Stromal cell of bone marrow (primary cell): ENCODE measurements at regions not wholly inside any gene's neighbourhood (a gene's known extent, or its start where the extent isn't known, plus 50 kb on each side); places are given as distances from the start of the nearest gene placed in this dataset.

Source experiments
- DNase-seq: peaks from one replicate; pipeline ENCODE4 v3.0.0-alpha.2; 2012; ENCODE audit warnings: low read depth

DNA sequence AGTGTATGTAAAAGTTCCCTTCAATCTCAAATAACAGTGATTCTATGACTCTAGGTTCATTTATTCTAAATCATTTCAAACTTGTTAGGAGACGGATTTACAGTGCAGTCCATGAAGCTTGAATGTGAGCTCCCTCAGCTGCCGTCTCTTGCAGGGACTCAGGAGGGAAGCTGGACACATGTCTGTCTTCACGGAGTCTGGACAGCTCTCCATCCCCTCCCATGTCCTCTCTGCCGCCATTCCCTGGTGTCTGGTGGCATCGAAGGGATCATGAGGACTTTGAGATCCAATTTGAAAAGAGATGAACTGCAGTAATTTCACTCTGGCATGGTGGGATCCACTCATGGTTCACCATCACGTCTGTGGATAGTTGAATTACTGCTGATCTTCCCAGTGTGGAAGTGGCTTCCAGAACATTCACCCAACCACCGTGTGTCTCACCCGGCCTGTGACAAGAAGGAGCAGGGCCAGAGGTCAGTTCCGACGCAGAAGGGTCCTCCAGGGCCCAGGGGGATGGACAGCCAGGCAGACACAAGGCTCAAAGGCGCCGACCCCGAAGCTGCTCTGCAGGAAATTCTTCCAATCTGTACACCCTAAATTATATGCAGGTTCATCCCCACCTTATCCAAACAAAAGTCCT, 370.1 kb downstream of the THBS2 start:
- DNase-seq: no peak

DNA sequence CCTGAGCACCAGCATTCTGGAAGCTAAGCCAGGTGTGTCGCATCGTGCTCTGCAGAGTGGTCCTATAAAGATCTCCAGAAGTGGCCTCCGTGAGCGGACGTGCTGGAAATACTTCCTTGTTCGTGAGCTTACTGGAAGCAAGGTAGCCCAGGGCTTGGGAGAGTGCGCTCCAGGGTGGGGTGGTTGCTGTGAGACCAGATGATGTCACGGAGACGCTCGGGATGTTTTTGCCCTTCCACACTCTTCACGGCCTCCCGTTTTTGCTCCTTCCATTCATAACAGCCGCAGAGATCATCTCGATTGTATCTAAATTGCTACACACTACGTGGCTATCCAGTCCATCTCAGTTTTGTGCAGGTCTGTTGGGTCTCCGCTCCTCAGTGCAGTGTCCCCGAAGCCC, 373.4 kb downstream of the THBS2 start:
- no peak for DNase-seq

DNA sequence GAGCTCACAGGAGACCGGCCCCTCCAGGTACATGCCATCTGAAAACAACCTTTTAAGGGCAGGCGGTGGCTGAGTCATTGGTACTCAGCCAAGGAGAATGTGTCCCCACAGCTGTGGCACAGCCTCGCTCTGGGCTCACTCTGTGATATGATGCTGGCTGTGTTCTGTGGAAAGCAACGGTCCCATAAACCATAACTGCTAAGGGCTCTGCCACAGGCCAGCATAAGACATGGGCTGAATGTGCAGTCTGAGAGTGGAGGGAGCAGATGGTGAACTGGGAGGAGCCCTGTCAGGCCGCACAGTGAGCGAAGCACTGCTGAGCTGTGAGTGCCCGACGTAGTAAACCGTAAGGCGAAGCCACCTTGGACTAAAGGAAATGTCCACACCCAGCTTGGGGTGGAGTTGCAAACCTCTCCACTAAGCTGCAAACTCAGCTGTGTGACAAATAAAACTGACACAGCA, 375.8 kb downstream of the THBS2 start:
- DNase-seq: no peak

DNA sequence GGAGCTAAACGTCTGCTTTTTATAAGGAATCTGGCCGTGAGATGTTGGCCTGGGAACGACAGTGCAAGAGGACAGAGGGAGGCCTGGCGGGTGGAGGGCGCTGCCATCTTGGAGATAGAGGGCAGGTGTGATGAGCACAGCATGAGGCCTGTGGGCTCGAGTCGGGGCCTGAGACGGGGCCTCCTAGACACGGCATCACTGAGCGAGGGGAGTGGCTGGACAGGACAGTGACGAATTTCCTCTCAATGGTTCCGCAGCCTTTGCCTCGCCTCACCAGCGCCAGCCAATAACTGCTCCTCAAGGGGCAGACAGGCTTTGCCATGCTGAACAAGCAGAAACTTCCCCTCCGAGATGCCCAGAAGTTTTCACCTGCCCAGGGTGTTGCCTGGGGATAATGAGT, 376.7 kb downstream of the THBS2 start:
- no peak for DNase-seq

DNA sequence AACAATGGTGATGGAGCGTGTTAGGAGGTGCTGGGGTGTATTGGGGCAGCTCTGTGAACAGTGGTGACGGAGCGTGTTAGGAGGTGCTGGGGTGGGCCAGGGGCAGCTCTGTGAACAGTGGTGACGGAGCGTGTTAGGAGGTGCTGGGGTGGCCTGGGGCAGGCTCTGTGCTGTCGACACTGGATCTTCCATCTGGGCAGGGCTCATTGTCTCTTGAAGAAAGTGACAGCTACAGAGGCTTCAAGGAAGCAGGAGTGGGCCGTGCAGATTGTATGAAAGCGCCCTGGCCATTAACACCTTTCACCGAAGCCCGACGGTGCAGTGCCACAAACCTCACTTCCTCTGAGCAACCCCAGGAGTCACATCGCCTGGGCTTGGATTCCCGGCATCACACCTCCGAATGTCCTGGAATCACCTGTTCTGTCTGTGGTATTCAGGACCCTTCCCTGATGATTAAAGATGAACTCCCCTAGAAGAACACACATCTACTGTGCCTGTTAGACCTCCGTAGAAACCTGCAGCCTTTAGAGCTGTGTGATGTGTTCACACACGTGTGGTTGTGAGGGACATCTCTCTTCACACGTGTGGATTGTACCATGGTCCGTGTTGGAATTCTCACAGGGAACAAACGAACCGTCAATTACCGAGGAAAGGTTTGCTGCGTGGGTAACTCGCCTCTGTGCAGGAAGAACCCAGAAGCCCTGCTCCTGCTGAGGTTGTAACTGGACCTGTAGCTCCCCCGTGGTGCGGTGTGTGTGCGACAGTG, 377.7 kb downstream of the THBS2 start:
- DNase-seq: no peak

DNA sequence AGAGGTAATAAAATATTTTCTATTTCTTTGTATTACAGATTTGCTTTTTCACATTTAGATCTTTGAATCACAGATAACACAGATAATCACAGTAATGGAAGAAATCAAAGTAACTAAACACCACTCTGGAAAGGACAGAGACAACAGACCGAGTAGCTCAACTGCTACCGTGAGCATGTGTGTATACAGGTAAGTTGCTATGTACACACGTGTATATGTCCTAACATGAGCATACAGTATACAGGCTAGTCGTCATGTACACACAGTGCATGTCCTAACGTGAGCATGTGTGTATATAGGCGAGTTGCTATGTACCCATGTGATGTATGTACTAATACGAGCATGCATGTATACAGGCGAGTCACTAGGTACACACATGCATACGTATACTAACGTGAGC, 379.0 kb downstream of the THBS2 start:
- DNase-seq: no peak

DNA sequence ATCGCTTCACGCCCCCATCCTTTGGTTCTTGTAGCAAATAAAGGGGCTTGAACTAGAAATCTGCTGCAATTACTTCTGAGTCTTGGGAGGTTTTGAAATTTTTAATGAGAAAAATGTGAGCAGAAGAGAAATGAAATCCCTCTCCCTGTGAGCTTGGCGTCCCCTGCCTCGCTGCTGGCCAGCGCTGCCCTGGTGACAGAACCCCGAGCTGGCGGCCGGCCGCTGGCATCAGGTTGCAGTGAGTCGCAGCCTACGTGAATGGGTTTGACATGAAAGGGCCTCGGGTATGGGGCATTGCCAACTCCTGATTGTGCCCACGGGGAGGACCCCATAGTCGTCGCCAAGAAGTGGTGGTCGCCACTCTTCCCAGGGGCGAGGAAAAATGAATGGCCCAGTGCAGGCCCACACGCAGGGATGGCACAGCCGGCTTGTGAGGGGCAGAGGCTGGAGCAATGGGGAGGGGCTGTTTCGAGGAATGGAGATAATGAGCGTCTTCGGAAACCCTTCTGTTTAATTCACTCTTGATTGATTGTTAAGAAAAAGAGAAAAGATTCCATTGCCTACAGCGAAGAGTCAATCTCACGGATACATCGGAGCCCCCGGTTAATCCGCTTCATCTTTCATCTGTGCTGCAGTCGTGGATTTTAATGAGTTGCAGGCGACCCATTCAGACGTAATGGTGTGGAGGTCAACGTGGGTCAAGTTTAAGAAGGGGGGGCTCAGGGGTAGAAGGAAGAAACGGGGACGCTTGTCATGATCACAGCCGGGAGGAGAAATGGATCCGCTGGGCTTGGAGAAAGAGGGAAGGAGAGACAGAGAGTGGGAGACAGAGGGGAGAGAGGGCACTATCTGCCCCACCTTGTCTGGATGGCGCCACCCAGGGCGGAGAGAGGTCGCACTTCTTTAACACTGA, 380.1 kb downstream of the THBS2 start:
- DNase-seq: no peak

DNA sequence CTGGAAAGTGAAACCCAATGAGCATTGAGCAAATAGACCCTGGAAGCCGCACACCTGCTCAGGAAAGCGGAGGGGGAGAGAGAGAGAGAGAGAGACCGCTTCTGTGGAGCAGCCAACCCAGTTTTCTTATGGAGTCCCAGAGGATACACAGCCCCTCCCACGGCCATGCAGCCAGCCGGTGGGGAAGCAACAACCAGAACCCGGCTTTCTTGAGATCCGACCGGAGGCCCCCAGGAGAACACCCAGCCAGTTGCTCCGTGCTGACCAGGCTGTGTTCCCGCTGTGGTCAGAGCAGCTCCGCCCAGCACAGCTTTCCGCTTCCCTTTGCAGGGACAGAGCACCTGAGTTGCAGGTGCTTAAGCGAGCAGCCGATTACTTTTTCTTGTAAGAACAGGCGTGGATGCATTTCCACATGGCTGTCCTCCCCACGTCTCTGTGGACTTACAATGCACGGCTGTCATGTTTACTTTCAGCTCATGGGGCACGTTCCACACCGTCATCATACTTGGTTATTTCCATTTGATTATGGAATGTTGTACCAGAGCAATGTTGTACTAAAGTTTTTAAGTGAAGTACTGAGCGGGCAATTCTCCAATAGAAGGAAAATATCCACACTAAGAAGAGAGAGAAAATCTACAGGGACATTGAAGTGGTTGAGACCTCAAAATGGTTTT, 381.9 kb downstream of the THBS2 start:
- no peak for DNase-seq

DNA sequence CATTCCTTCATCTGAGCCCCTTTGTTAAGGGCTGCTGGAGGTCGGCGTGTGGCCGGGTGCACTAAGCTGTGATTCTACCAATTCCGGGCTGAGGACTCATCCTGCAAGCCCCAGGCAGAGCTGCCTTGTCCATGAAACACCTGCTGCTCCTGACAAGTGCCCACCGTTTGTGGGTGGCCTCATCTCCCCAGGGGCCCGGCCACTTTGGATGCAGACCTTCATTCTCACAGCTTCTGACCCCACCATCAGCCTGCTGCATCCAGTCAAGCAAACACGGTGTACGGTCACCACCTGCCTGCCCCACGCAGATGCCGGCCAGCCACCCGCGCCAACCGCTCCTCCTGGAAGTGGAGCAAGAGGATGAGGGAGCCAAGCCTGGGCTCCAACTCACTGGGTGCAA, 382.7 kb downstream of the THBS2 start:
- DNase-seq: no peak

DNA sequence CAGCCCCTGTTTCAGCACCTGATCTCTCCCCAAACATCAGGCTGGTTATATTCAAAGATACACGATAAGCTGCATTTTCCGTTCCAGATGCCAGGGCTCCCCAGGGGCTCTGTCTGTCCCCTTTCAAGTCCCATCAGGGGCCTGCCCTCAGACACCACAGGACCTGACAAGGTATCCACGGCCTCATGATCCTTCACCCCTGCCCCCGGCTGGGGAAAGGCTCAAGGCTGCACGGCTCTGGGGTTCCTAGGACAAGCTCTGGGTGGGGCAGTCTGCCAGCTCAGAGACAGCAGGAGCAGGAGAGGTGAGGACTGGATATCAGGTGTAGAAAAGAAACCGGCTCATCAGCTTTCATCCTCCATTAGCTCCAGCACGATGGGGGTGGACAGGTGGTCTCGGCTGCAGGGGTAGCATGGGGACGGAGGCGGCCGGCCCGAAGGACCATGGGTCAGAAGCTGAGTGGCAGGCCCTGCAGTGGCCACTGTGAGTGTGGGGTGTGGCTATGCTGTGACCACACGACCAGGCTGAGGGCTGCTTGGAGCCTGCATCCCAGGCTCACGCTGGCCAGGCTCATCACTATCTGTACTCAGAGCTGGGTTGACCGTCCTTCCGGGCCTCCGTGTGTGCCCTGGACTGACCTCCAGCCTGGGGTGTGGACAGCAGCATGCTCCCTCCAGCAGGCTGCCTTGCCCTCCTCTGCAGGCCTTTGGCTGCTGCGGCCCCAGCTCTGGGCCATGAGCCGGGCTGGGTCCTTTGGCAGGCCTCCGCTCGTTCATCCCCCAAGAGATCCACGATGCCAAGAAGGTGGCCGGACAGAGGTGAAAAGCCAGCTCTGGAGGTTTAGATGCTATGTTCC, 386.2 kb downstream of the THBS2 start:
- DNase-seq: no peak

DNA sequence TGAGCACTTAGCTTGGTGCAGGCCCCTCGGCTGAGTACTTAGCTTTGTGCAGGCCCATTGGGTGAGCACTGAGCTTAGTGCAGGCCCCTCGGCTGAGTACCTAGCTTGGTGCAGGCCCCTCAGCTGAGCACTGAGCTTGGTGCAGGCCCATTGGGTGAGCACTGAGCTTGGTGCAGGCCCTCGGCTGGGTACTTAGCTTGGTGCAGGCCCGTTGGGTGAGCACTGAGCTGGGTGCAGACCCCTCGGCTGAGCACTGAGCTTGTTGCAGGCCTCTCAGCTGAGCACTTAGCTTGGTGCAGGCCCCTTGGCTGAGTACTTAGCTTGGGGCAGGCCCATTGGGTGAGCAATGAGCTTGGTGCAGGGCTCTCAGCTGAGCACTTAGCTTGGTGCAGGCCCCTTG, 387.1 kb downstream of the THBS2 start:
- DNase-seq: no peak

DNA sequence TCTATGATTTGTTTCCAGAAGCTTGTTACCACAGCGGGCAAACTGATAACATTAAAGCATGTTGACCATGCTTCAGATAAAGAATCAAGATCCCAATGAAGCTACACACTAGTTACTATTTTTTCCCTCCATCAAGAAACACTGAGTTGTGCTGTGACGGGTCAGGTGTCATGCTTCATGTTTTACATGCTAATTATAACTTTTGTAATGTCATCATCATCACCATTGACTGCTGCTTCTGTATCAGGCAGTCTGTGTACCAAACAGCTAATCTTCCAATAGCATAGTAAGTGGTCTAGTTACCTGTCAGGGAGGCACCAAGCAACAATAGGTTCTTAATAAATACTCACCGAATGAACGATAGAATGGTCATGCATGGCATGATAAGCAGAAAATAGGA, 388.1 kb downstream of the THBS2 start:
- DNase-seq: no peak

DNA sequence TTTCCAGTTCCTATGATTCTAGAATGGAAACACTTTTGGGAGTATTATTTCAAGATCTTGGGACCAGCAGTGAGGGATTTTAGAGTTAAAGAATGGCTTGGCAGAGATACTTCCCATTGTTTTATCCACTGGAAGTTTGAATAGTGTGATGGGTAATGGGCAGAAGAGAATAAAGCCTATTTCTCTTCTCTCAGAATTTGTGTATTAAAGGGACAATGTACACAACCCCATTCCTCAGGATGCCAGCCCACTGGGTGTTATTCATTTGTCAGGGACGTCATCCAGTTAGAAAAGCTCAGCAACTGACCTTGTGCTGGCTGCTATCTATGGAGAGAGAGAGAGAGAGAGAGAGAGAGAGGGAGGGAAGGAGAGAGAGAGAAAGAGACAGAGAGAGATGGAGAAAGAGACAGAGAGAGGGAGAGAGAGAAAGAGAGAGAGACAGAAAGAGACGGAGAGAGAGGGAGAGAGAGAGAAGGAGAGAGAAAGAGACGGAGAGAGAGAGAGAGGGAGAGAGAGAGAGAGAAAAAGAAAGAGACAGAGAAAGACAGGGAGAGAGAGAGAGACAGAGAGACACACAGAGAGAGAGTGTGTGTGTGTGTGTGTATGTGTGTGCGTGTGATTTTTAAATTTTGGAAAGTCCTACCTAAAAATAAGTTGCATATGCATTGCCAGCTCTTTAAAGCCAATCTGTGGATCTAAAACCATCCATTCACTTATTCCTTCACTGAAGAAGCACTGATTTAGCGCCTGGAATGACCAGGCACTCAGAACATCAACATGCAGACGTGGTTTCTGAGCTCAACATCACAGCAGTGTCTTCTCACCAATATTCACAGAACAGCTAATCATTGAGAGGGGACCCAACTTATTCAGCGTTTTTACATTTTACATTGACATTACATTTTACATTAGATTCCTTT, 388.8 kb downstream of the THBS2 start:
- no peak for DNase-seq

DNA sequence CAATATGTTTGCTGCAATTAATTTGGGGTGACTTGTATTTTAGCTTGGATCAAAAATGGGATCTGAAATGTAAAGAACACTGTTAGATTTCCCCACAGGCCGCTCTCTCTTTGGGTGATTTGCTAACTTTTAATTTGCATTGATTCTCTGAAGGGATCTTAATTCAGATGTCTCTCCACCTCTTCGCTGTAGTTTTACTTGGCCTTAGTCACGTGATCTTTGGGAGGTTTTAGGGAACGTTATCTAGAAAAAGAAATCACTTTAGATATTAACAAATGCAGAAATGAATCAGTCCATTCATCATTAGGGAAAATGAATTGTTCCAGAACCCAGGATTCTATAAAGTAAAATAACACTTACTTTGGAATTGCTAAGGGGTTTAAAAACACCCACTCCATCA, 390.2 kb downstream of the THBS2 start:
- DNase-seq: no peak

DNA sequence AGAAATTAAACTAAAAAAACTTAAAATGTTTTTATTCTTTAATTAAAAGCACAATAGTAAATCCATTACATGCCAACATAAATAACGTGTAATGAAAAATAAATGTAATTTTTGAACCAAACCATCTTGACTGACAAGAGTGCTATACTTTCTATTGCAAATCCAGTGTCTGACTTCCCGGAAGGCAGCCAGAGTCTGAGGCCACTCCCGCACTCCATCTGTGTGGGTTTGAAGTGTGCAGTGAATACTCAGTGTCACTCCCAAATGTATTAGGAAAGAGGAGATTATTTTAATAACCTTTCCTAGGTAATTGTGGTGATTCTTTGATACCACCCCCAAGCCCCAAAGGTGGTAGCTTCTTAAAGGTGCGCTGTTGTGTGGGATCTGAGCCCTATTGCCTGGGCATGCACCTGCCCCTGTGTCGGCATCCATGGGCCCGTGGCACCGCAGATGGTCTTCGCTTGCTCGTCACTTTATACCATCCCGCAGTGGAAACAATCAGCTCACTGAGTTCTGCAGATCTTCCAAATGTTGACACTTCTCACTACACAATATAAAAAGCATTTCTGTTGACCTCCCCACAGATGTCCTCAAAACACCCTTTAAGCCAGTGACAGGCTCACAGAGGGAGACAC, 391.2 kb downstream of the THBS2 start:
- no peak for DNase-seq

DNA sequence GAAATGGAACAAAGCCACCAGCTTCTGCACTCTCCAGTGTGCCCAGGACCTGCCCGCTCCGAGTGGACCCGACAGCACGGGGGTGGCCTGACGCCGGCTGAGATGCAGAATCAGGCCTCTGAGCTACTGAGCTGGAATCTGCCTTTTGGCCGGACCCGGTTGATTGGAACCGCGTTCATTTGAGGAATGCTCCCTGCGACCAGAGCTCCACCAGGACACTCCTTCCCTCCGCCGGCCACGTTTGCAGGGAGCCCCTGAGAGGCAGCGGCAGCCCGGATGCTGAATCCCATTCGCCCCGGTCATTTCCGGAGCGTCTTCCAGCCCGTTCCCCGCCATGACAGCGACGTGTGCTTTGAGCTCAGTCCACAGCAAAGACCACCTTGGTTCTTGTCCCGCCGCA, 392.7 kb downstream of the THBS2 start:
- DNase-seq: no peak

DNA sequence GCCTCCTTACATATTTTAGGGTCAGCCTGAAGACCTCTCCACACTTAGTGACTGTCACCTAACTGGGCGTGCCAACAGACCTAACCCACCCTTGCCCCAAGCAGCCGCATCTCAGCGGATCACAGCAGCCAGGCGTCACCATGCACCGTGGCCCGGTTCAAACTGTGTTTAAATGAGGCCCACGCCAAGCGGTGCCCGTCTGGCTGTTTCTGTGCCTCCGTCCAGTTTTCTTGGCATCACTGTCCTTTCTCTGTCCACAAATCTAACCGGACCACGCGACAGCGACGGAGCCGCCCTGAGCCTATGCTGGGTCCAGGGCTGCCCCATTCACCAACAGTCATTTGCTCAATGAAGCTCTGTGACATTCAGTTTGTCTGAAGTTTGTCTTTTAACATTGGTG, 393.3 kb downstream of the THBS2 start:
- DNase-seq: no peak

DNA sequence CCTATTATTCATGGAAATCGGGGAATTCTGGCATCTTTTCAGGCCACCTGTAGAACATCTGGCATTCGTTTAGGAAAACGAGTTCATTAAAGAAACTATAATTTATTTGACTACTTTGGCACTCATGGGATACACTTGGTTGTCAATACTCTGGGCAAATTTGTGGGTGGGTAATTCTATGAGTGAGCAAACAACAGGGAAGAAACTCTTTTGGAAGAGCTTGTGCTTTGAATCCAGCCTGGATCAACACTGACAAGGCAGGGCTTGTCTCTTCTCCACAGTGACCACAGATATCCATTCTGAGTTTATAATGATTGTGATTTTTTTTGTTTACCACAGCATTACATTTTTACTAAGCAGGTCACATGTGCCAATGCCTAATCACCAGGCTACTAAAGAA, 394.7 kb downstream of the THBS2 start:
- DNase-seq: no peak

DNA sequence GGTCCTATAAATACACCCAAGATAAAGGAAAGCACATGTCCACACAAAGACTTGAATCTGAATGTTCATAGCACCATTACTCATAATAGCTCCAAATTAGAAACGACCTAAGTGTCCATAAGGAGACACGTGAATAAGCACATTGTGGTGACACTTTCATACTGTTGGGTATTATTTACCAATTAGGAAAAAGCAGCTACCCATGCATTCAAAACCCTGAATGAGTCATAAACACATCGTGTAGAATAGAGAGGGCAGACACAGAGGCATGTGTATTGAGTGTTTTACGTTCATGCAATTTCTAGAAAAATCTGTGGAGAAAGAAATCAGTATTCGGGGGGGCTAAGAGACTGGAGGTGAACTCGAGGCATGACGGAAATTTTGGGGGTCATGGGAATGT, 396.7 kb downstream of the THBS2 start:
- no peak for DNase-seq

DNA sequence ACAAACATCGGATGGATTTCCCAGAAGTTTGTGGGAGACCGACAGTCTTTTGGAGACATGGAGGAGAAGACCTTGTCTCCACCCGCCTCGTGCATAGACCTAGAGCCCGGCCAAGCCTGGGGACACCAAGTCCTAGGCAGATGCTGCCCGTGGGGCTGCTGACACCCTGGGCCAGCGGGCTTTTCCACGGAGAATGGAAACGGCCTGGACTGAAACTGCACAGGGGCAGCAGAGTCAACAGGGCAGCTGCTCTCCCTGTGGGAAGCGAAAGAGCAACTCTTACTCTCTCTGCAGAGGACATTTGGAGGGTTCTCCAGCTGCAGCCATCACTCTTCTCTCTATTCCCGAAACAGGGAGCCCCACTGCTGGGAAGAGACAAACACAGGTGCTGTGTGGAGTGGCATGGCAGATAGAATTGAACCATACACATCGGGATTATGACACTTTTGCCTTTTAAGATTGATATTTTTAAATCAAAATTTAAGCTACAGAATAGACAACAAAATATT, 401.2 kb downstream of the THBS2 start:
- DNase-seq: no peak
